ENCODE measurements at regions not wholly inside any gene's neighbourhood (a gene's known extent, or its start where the extent isn't known, plus 50 kb on each side); places are given as distances from the start of the nearest gene placed in this dataset.

- TF ChIP-seq CTCF (IDR thresholded peaks at IDR 0.05) (no peak), POLR2A (IDR thresholded peaks at IDR 0.05) (no peak)
These were observed 356.9 kb upstream of the ACVR2A start for GRCh38 chr2:147487978-147488289.

Data from Peyer's patch (tissue), 4 donors.